ENCODE measurements at regions not wholly inside any gene's neighbourhood (a gene's known extent, or its start where the extent isn't known, plus 50 kb on each side); places are given as distances from the start of the nearest gene placed in this dataset.
"Not testable (repeated sequence)": the region's sequence is repeated elsewhere in the genome, so short reads cannot be mapped to it uniquely, and the experiment has no call there.

- DNase-seq (ENCODE audit: low read depth) = no peak
- no peak for TF ChIP-seq CTCF (IDR thresholded peaks at IDR 0.05; ENCODE audit: insufficient read depth, low read depth, low read length, missing control alignments)
- H3K4me3 ChIP-seq (ENCODE audit: low read length) = no peak overlapping the region
These were observed 128.9 kb downstream of the TYW3 start for GRCh38 chr1:74861867-74862266.

GRCh38 chr1:74869702-74870101, 136.8 kb downstream of the TYW3 start:
- no peak for DNase-seq (ENCODE audit: low read depth)
- no peak for TF ChIP-seq CTCF (IDR thresholded peaks at IDR 0.05; ENCODE audit: insufficient read depth, low read depth, low read length, missing control alignments)
- no peak overlapping the region for H3K4me3 ChIP-seq (ENCODE audit: low read length)

- not testable (repeated sequence) for DNase-seq (ENCODE audit: low read depth); H3K4me3 ChIP-seq (ENCODE audit: low read length)
These were observed 144.4 kb downstream of the TYW3 start for GRCh38 chr1:74877366-74877765.

- no peak overlapping the region for H3K4me3 ChIP-seq (ENCODE audit: low read length)
- no peak for TF ChIP-seq CTCF (IDR thresholded peaks at IDR 0.05; ENCODE audit: insufficient read depth, low read depth, low read length, missing control alignments)
- DNase-seq (ENCODE audit: low read depth) = no peak
These were observed 162.5 kb downstream of the TYW3 start for GRCh38 chr1:74895411-74895810.

- no peak for DNase-seq (ENCODE audit: low read depth)
- no peak for TF ChIP-seq CTCF (IDR thresholded peaks at IDR 0.05; ENCODE audit: insufficient read depth, low read depth, low read length, missing control alignments)
- no peak overlapping the region for H3K4me3 ChIP-seq (ENCODE audit: low read length)
These were observed 175.2 kb downstream of the TYW3 start for GRCh38 chr1:74908131-74908530.

- no peak for TF ChIP-seq CTCF (IDR thresholded peaks at IDR 0.05; ENCODE audit: insufficient read depth, low read depth, low read length, missing control alignments)
- no peak for DNase-seq (ENCODE audit: low read depth)
- no peak overlapping the region for H3K4me3 ChIP-seq (ENCODE audit: low read length)
These were observed 175.8 kb downstream of the TYW3 start for GRCh38 chr1:74908797-74909196.

GRCh38 chr1:74913978-74914377, 181.0 kb downstream of the TYW3 start:
- no peak overlapping the region for H3K4me3 ChIP-seq (ENCODE audit: low read length)
- TF ChIP-seq CTCF (IDR thresholded peaks at IDR 0.05; ENCODE audit: insufficient read depth, low read depth, low read length, missing control alignments) = no peak
- DNase-seq (ENCODE audit: low read depth) = no peak

GRCh38 chr1:74933500-74933899, 200.5 kb downstream of the TYW3 start:
- DNase-seq (ENCODE audit: low read depth) = no peak
- TF ChIP-seq CTCF (IDR thresholded peaks at IDR 0.05; ENCODE audit: insufficient read depth, low read depth, low read length, missing control alignments) = no peak
- no peak overlapping the region for H3K4me3 ChIP-seq (ENCODE audit: low read length)

All from epithelial cell of esophagus (primary cell).